ENCODE measurements at regions not wholly inside any gene's neighbourhood (a gene's known extent, or its start where the extent isn't known, plus 50 kb on each side); places are given as distances from the start of the nearest gene placed in this dataset.
A peak's percentile ranks its signal among the peaks of the same experiment; 100 is the strongest.

DNA sequence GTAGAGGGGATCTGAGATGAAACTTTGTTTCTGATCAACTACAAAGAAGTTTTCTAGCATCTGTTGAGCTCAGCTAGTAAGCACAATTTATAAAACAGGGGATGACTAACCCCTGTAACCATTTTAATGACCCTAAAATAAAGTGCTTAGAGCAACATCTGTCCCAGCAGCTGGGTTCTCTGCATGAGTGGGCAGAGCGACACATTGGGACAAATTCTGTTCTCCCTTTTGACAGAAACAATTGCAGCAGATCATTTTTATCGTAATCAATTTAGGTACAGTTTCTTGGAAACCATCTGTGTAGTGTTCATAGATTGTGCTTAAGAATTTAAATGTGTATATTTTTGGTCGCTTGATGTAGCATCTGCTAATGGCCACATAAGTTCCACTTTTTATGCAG, 678.0 kb downstream of the RNF144A start:
- FAIRE-seq: no peak
- DNase-seq (ENCODE audit: insufficient read length, low spot score): no peak
- TF ChIP-seq TAF1 (IDR thresholded peaks at IDR 0.05; ENCODE audit: low read depth, low read length): no peak
- no peak for TF ChIP-seq PAX5 (IDR thresholded peaks at IDR 0.05; ENCODE audit: insufficient read depth, low read length, severe bottlenecking)
- TF ChIP-seq SPI1 (IDR thresholded peaks at IDR 0.05; ENCODE audit: low read depth, low read length): no peak

GRCh38 chr2:7598402-7598801, 681.2 kb downstream of the RNF144A start:
- TF ChIP-seq SPI1 (IDR thresholded peaks at IDR 0.05; ENCODE audit: low read depth, low read length): no peak
- no peak for TF ChIP-seq PAX5 (IDR thresholded peaks at IDR 0.05; ENCODE audit: insufficient read depth, low read length, severe bottlenecking)
- TF ChIP-seq TAF1 (IDR thresholded peaks at IDR 0.05; ENCODE audit: low read depth, low read length): no peak
- TF ChIP-seq POLR2A (IDR thresholded peaks at IDR 0.05; ENCODE audit: low read depth, low read length): no peak
- TF ChIP-seq POLR2AphosphoS5 (IDR thresholded peaks at IDR 0.05; ENCODE audit: low read depth, low read length): no peak
- no peak for TF ChIP-seq POU2F2 (IDR thresholded peaks at IDR 0.05; ENCODE audit: low read depth, low read length)
- FAIRE-seq (no peak), DNase-seq (ENCODE audit: insufficient read length, low spot score) (no peak)

DNA sequence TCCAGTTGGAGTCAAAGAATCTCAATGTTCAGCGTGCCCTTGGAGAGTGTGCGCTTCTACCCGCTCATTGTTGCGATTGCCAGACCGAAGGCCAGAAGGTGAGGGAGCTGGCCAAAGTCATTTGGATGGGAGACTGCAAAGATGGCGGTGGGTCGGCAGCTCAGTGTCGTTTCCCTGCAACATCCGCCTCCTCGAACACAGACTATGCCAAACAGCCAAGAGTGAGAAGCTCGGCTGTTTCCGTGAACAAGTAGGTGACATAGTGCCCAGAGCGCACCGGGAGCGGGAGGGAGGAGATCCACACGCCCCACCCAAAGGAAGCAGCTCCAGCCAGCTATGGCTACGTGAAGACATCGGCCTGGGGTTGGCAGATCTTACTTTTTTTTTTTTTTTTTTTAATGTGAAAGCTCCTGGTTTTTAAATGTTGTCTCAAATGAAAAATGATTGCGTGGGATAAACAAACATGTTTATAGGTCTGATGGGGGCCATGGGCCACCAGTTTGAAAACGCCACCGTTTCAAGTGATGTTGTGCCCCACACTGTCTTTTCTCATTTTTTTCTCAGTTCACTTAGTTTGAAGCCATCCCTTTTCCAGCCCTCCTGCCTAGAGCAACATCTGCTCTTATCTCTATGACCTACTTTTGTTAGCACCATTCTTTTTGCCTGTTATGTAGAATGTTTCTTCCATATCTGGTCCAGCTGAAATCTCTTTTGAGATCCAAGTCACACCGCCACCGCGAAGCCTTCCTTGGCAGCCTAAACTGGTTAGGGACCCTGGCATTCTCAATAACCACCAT, 682.4 kb downstream of the RNF144A start:
- FAIRE-seq (no peak), DNase-seq (ENCODE audit: insufficient read length, low spot score) (no peak)
- no peak for TF ChIP-seq POLR2A (IDR thresholded peaks at IDR 0.05; ENCODE audit: low read depth, low read length)
- TF ChIP-seq TAF1 (IDR thresholded peaks at IDR 0.05; ENCODE audit: low read depth, low read length): no peak
- no peak for TF ChIP-seq POLR2AphosphoS5 (IDR thresholded peaks at IDR 0.05; ENCODE audit: low read depth, low read length)
- no peak for TF ChIP-seq PAX5 (IDR thresholded peaks at IDR 0.05; ENCODE audit: insufficient read depth, low read length, severe bottlenecking)
- TF ChIP-seq SPI1 (IDR thresholded peaks at IDR 0.05; ENCODE audit: low read depth, low read length): no peak
- no peak for TF ChIP-seq POU2F2 (IDR thresholded peaks at IDR 0.05; ENCODE audit: low read depth, low read length)

GRCh38 chr2:7601990-7602389, 684.8 kb downstream of the RNF144A start:
- DNase-seq (ENCODE audit: insufficient read length, low spot score): no peak
- TF ChIP-seq PAX5 (IDR thresholded peaks at IDR 0.05; ENCODE audit: insufficient read depth, low read length, severe bottlenecking) (no peak), POLR2A (IDR thresholded peaks at IDR 0.05; ENCODE audit: low read depth, low read length) (no peak), POU2F2 (IDR thresholded peaks at IDR 0.05; ENCODE audit: low read depth, low read length) (no peak), POLR2AphosphoS5 (IDR thresholded peaks at IDR 0.05; ENCODE audit: low read depth, low read length) (no peak), SPI1 (IDR thresholded peaks at IDR 0.05; ENCODE audit: low read depth, low read length) (no peak), TAF1 (IDR thresholded peaks at IDR 0.05; ENCODE audit: low read depth, low read length) (no peak)
- no peak for FAIRE-seq

DNA sequence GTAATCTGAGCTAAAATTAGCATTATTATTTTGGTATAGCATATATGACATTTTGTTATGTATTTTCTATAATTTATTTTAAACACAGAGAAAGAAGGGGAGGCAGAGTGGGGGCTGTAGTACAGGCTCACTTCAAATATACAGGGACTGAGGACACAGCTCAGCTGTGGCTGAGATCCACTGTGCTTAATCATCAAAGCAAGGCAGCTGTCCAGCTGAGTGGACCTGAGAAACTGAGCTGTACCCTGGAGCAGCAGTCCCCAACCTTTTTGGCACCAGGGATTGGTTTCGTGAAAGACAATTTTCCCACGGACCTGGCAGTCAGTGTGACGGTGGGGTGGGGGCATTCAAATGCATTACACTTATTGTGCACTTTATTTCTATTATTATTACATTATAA, 687.2 kb downstream of the RNF144A start:
- TF ChIP-seq PAX5 (IDR thresholded peaks at IDR 0.05; ENCODE audit: insufficient read depth, low read length, severe bottlenecking) (no peak), POU2F2 (IDR thresholded peaks at IDR 0.05; ENCODE audit: low read depth, low read length) (no peak), SPI1 (IDR thresholded peaks at IDR 0.05; ENCODE audit: low read depth, low read length) (no peak), TAF1 (IDR thresholded peaks at IDR 0.05; ENCODE audit: low read depth, low read length) (no peak), POLR2A (IDR thresholded peaks at IDR 0.05; ENCODE audit: low read depth, low read length) (no peak)
- no peak for FAIRE-seq
- no peak for DNase-seq (ENCODE audit: insufficient read length, low spot score)

DNA sequence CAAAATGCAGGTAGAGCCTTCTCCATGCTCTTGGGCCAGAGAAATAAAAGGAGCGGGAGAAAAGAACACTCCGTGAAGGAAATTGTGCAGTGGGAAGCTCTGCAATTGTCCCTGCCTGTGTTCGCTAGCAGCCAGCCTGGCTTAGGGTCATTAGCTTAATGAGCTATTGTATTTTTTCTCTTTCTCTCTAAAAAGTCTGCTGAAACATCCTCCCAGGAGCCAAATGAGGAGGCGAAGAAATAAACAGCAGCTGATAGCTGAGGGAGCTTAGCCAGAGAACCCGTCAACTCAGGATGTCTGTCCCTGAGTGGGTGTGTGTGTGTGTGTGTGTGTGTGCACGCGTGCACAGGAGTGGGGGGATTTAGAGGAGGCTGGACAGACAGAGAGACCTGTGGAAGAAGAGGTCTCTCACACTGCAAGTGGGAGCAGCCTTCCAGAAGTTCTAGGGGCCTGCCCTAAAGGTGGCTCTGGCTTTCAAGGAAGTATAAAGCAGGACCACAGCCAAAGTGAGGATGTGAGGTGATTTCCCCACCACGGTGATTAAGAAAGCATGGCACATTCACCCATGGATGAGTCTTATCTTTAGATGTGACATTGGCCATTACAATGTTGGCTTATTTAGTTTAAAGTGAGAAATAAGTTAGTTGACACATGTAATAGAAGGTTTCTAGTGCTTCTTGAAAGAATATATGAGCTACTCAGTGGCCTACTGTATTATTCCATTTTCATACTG, 690.4 kb downstream of the RNF144A start:
- no peak for FAIRE-seq
- TF ChIP-seq TAF1 (IDR thresholded peaks at IDR 0.05; ENCODE audit: low read depth, low read length) (no peak), PAX5 (IDR thresholded peaks at IDR 0.05; ENCODE audit: insufficient read depth, low read length, severe bottlenecking) (no peak), SPI1 (IDR thresholded peaks at IDR 0.05; ENCODE audit: low read depth, low read length) (no peak), POU2F2 (IDR thresholded peaks at IDR 0.05; ENCODE audit: low read depth, low read length) (no peak), POLR2A (IDR thresholded peaks at IDR 0.05; ENCODE audit: low read depth, low read length) (no peak), POLR2AphosphoS5 (IDR thresholded peaks at IDR 0.05; ENCODE audit: low read depth, low read length) (no peak)
- no peak for DNase-seq (ENCODE audit: insufficient read length, low spot score)

DNA sequence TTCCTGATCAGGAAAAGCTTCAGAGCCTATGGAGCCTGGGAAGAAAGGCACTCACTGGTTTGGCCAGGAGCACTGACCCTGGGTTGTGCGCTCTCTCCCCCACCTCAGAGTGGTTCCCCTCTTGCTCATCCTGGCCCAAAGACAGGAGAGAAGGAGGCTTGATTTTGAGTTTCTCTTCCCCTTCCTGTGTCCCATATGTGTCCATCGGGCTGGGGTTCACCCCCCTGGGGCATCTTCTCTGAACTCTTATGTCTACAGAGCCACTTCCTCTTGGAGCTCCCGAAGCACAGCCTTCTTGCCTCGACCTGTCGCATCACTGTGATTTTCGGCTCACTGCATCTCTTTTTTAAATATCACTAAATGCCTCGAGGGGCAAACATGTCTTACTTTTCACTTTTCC, 692.3 kb downstream of the RNF144A start:
- DNase-seq (ENCODE audit: insufficient read length, low spot score) (no peak), FAIRE-seq (no peak)
- TF ChIP-seq TAF1 (IDR thresholded peaks at IDR 0.05; ENCODE audit: low read depth, low read length) (no peak), SPI1 (IDR thresholded peaks at IDR 0.05; ENCODE audit: low read depth, low read length) (peak; percentile 46; the same call in 1 of the 2 replicates), POLR2AphosphoS5 (IDR thresholded peaks at IDR 0.05; ENCODE audit: low read depth, low read length) (no peak), POLR2A (IDR thresholded peaks at IDR 0.05; ENCODE audit: low read depth, low read length) (no peak)

GRCh38 chr2:7609974-7610373, 692.8 kb downstream of the RNF144A start:
- DNase-seq (ENCODE audit: insufficient read length, low spot score): no peak
- FAIRE-seq: no peak
- TF ChIP-seq TAF1 (IDR thresholded peaks at IDR 0.05; ENCODE audit: low read depth, low read length) (no peak), POU2F2 (IDR thresholded peaks at IDR 0.05; ENCODE audit: low read depth, low read length) (no peak), SPI1 (IDR thresholded peaks at IDR 0.05; ENCODE audit: low read depth, low read length) (no peak), POLR2A (IDR thresholded peaks at IDR 0.05; ENCODE audit: low read depth, low read length) (no peak), POLR2AphosphoS5 (IDR thresholded peaks at IDR 0.05; ENCODE audit: low read depth, low read length) (no peak), PAX5 (IDR thresholded peaks at IDR 0.05; ENCODE audit: insufficient read depth, low read length, severe bottlenecking) (no peak)

- no peak for DNase-seq (ENCODE audit: insufficient read length, low spot score)
- TF ChIP-seq POU2F2 (IDR thresholded peaks at IDR 0.05; ENCODE audit: low read depth, low read length): no peak
- no peak for FAIRE-seq
Observed at GRCh38 chr2:7611750-7612149, 694.5 kb downstream of the RNF144A start.

GRCh38 chr2:7612969-7613368, 695.8 kb downstream of the RNF144A start:
- FAIRE-seq (no peak), DNase-seq (ENCODE audit: insufficient read length, low spot score) (no peak)
- TF ChIP-seq POLR2A (IDR thresholded peaks at IDR 0.05; ENCODE audit: low read depth, low read length) (no peak), PAX5 (IDR thresholded peaks at IDR 0.05; ENCODE audit: insufficient read depth, low read length, severe bottlenecking) (no peak), SPI1 (IDR thresholded peaks at IDR 0.05; ENCODE audit: low read depth, low read length) (no peak), TAF1 (IDR thresholded peaks at IDR 0.05; ENCODE audit: low read depth, low read length) (no peak), POU2F2 (IDR thresholded peaks at IDR 0.05; ENCODE audit: low read depth, low read length) (no peak), POLR2AphosphoS5 (IDR thresholded peaks at IDR 0.05; ENCODE audit: low read depth, low read length) (no peak)

Measured in GM12891 (cell line).